GM12872 (cell line): ENCODE measurements at regions not wholly inside any gene's neighbourhood (a gene's known extent, or its start where the extent isn't known, plus 50 kb on each side); places are given as distances from the start of the nearest gene placed in this dataset.

Experiments used
- TF ChIP-seq, protein P1 (sequence below): IDR thresholded peaks from 3 replicates; pipeline ENCODE4 v1.5.1; 2011; ENCODE audit warnings: low read depth, mild to moderate bottlenecking, low read length, moderate library complexity; ENCODE audit not compliant: insufficient read depth

DNA sequence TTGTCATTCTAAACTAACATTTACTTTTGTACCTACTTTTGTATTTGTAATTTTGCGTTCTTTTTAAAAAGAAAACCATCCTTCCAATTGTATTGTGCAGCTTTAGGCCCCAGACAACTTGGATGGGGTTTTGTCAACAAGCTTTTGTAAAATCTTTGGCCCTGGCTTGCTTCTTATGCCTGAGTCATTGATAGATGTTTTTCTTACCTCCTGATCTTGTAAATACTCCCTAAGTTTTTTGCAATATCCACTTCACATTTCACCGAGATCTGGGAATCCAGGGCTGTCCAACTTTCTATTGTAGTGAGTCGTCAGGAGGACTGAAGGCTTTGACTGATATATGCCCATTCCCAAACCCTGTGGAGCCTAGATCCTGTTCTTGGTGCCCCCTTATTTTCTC, 126.9 kb upstream of the GUCY1A1 start:
- TF ChIP-seq, protein P1, sequence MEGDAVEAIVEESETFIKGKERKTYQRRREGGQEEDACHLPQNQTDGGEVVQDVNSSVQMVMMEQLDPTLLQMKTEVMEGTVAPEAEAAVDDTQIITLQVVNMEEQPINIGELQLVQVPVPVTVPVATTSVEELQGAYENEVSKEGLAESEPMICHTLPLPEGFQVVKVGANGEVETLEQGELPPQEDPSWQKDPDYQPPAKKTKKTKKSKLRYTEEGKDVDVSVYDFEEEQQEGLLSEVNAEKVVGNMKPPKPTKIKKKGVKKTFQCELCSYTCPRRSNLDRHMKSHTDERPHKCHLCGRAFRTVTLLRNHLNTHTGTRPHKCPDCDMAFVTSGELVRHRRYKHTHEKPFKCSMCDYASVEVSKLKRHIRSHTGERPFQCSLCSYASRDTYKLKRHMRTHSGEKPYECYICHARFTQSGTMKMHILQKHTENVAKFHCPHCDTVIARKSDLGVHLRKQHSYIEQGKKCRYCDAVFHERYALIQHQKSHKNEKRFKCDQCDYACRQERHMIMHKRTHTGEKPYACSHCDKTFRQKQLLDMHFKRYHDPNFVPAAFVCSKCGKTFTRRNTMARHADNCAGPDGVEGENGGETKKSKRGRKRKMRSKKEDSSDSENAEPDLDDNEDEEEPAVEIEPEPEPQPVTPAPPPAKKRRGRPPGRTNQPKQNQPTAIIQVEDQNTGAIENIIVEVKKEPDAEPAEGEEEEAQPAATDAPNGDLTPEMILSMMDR, result no peak

DNA sequence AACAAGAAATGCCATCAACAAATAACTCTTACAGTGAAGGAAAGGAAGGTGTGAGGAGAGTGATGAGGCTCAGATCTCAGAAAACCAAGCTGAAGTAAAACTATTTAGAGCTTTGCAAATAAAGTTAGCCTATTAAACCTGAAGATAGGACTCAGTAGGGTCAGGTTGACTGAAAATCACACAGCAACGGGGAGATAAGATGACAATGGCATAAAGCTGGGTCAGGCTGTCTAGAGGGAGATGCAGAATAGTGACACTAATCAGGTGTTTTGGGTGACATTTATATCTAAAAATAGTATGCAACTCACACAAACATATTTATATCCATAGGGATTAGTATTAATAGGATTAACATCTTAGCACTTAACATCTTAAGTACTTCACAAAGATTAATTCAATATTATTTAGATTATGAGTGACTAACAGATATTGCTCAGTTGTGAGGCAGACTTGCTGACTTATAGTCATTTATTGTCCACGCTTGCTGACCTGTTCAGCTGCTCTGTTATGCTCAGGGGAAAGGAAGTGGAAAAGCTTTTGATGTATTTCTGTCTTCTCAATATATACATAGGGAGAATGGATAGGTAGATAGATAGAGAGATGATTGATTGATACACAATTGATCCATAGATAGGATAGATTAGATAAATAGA, 130.7 kb upstream of the GUCY1A1 start:
- TF ChIP-seq, protein P1, result no peak

DNA sequence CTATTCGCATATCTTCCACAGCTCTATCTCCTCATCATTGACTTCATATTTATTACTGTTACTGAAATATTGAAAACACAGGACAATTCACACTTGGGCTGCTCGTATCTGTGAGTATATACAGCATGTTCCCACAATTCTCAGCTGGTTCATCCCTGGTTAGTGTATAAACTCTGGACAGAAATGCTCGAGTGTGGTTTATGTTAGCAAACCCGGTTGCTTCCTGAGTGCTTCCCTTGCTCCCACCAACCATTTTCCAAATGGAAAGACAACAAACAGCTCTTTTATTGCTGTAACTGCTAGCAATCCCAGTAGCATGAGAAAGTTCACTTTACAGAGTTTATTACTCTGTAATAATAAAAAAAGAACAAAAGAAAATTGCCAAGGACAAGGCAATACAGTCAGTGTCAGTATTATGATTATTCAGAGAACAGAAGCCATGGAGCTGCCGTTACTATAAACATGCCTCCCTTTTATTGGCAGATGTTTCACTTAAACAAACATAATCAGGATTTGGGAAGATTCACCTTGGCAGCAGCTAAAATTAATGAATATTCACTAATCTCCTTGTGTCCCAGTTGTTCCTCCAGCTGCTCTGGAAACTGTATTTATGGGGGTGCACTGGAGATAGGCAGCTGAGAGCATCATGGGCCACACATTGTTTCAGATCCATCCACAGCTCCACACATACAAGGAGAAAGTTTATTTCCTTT, 134.1 kb upstream of the GUCY1A1 start:
- TF ChIP-seq, protein P1, result no peak

DNA sequence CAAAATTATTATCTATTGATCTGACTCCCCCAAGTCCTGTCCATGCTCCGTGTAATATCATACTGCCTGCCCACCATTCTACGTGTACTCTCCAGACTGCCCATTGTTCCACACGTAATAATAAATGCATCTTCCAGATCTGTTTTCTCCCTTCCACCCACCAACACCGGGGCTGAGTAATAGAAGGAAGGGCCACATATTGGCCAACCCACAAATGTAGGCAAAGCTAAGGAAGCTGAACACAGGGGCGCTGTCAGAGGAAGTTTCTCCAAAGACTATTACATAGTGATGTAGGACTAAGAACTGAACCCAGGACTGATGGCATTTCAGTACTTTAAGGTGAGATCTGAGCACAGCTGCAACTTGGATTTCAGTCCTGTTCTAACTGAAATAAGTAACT, 135.8 kb upstream of the GUCY1A1 start:
- TF ChIP-seq, protein P1, result no peak

DNA sequence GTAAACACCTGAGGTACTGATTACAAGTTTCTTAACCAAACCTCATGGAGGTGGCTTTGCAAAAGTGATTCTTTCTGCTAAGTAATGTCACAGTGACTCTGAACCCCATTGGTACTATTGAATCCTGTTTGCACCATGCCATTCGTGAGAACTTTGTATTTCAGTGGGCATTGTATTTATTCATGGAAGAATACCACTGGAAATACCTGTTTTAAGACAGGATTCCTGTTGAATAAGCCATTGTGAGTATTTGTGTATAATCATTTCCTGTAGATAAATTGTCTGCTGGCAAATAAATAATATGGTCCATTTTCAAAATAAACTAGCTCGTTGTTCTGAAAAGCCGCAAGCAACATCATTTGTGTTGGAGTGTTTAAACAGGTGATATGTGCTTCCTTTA, 136.4 kb upstream of the GUCY1A1 start:
- TF ChIP-seq, protein P1, result no peak

DNA sequence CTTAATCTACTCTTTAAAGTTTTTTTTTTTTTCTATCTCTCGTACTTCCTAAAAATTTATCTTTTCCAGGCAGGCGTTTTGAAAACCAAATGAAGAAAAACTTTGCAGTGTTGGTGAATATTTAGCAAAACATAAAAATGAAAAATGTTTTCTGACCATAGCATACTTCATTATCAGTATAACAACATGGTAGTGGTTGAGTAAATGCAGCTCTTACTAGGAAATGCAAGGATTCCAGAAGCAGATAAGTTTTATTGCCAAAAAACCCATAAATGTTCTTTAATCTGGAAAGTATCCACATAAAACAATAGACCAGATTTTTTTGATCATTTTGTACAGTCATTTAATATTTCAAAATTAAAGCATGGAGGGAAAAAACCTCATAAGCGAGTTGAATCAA, 136.9 kb upstream of the GUCY1A1 start:
- TF ChIP-seq, protein P1, result no peak

DNA sequence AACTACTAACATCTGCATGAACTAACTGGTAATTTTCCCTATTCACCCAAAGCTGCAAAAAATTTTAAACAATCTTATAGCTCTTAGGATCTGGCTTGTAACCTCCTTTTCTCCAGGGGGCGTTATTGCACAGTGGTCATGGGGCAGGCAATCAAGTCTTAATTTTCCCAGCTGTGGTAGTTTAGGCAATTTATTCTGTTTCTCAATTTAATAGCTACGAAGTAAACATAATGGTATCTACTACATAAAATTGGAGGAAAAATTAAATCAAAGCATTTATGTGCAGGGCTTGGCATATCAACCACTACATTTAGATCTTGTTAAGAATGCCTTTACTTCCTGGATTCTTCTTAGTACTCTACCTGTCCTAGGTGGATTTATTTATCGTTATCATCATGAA, 137.4 kb upstream of the GUCY1A1 start:
- TF ChIP-seq, protein P1, result 0 out of 3 replicates have a peak, but pooled peaks have one; percentile 24
